NCI-H1105 (cell line): ENCODE measurements at regions not wholly inside any gene's neighbourhood (a gene's known extent, or its start where the extent isn't known, plus 50 kb on each side); places are given as distances from the start of the nearest gene placed in this dataset.

ENCODE experiments used
- DNase-seq: peaks from one replicate; lab custom pipeline; 2025; lab: John Stamatoyannopoulos, UW

GRCh38 chr7:121494516-121494915 is 98.4 kb upstream of the FAM3C start:
- DNase-seq, result no peak

- DNase-seq, result no peak
These were observed 97.4 kb upstream of the FAM3C start for GRCh38 chr7:121493553-121493952.

- DNase-seq, result no peak
These were observed 94.2 kb upstream of the FAM3C start for GRCh38 chr7:121490309-121490708.

GRCh38 chr7:121489440-121489839 is 93.3 kb upstream of the FAM3C start:
- DNase-seq, result no peak

- DNase-seq, result no peak
These were observed 92.1 kb upstream of the FAM3C start for GRCh38 chr7:121488111-121488650.

GRCh38 chr7:121486590-121486989 is 90.5 kb upstream of the FAM3C start:
- DNase-seq, result no peak

- DNase-seq, result no peak
These were observed 89.5 kb upstream of the FAM3C start for GRCh38 chr7:121485467-121486243.

GRCh38 chr7:121484089-121484763 is 88.1 kb upstream of the FAM3C start:
- no peak for DNase-seq

GRCh38 chr7:121480566-121481335 is 84.6 kb upstream of the FAM3C start:
- no peak for DNase-seq

GRCh38 chr7:121480058-121480457 is 84.0 kb upstream of the FAM3C start:
- no peak for DNase-seq

- DNase-seq, result no peak
These were observed 83.4 kb upstream of the FAM3C start for GRCh38 chr7:121479466-121479865.

- no peak for DNase-seq
These were observed 79.7 kb upstream of the FAM3C start for GRCh38 chr7:121475806-121476205.

GRCh38 chr7:121474301-121474673 is 78.2 kb upstream of the FAM3C start:
- DNase-seq, result no peak

- no peak for DNase-seq
These were observed 77.7 kb upstream of the FAM3C start for GRCh38 chr7:121473645-121474300.

GRCh38 chr7:121466455-121466854 is 70.3 kb upstream of the FAM3C start:
- DNase-seq, result no peak

GRCh38 chr7:121459148-121459547 is 63.0 kb upstream of the FAM3C start:
- DNase-seq, result no peak

GRCh38 chr7:121456785-121457359 is 60.8 kb upstream of the FAM3C start:
- DNase-seq, result no peak

- no peak for DNase-seq
These were observed 59.9 kb upstream of the FAM3C start for GRCh38 chr7:121456015-121456414.

- no peak for DNase-seq
These were observed 56.3 kb upstream of the FAM3C start for GRCh38 chr7:121452389-121452788.

- DNase-seq, result no peak
These were observed 55.4 kb upstream of the FAM3C start for GRCh38 chr7:121451367-121452094.

- DNase-seq, result no peak
These were observed 54.6 kb upstream of the FAM3C start for GRCh38 chr7:121450631-121451198.
